Naive thymus-derived CD4-positive, alpha-beta T cell (primary cell): ENCODE measurements at regions not wholly inside any gene's neighbourhood (a gene's known extent, or its start where the extent isn't known, plus 50 kb on each side); places are given as distances from the start of the nearest gene placed in this dataset.

Experiments used
- ATAC-seq: fragments of 150-1000 bp; cut with Tn5 transposase; 2 replicates; pipeline ENCODE4 v1.10.0; 2021; ENCODE audit warnings: mild to moderate bottlenecking, moderate library complexity
- CTCF ChIA-PET: fragments of 350-600 bp; sonication (Branson Sonifier 250); formaldehyde crosslinking; loops from one replicate; lab custom pipeline; 2021; ENCODE audit warnings: antibody characterized with exemption; lab: Charles Lee
- POLR2A ChIA-PET: fragments of 350-600 bp; sonication (Branson Sonifier 250); formaldehyde crosslinking; loops from one replicate; lab custom pipeline; 2021; ENCODE audit warnings: antibody characterized with exemption, inconsistent platforms; lab: Charles Lee
- DNase-seq, 9 donors: peaks; one replicate each; pipeline versions ENCODE4 v3.0.0 to v3.0.0-alpha.2; 2020 to 2022; ENCODE audit warnings: mixed read lengths in 1 of 9
- H3K27ac ChIP-seq: one replicate; pipeline ENCODE4 v1.7.0; 2013; ENCODE audit warnings: mild to moderate bottlenecking, low read depth, low read length, moderate library complexity
- H3K27me3 ChIP-seq, 2 donors: one replicate each; pipeline ENCODE4 v1.7.0; 2013; ENCODE audit warnings: low read length in 2 of 2, mild to moderate bottlenecking in 2 of 2, moderate library complexity in 2 of 2; ENCODE audit not compliant: control insufficient read depth in 2 of 2, insufficient read depth in 2 of 2
- H3K36me3 ChIP-seq, 3 experiments: 1 replicate in 2 of 3; 2 replicates in 1 of 3; pipeline ENCODE4 v1.7.0; 2013; ENCODE audit warnings: low read length in 3 of 3, mild to moderate bottlenecking in 3 of 3, moderate library complexity in 1 of 3; ENCODE audit not compliant: insufficient read depth in 3 of 3, control insufficient read depth in 2 of 3
- H3K4me1 ChIP-seq, 2 donors: one replicate each; pipeline ENCODE4 v1.7.0; 2013; ENCODE audit warnings: low read length in 2 of 2, mild to moderate bottlenecking in 2 of 2, moderate library complexity in 1 of 2; ENCODE audit not compliant: control insufficient read depth in 2 of 2, insufficient read depth in 2 of 2
- H3K4me3 ChIP-seq: 2 replicates; pipeline ENCODE4 v1.7.0; 2013; ENCODE audit warnings: mild to moderate bottlenecking, low read length
- H3K9me3 ChIP-seq, 3 experiments: 1 replicate in 2 of 3; 2 replicates in 1 of 3; pipeline ENCODE4 v1.7.0; 2013; ENCODE audit warnings: low read length in 3 of 3; ENCODE audit not compliant: control insufficient read depth in 2 of 3
- H3K27ac Mint-ChIP-seq, 9 donors: one replicate each; pipeline ENCODE4 v1.8.0; 2020 to 2022; ENCODE audit warnings: mixed read lengths in 9 of 9, mild to moderate bottlenecking in 8 of 9, moderate library complexity in 5 of 9, inconsistent platforms in 2 of 9
- H3K27me3 Mint-ChIP-seq, 5 donors: one replicate each; pipeline ENCODE4 v1.8.0; 2021 to 2022; ENCODE audit warnings: mixed read lengths in 5 of 5, mild to moderate bottlenecking in 1 of 5
- H3K36me3 Mint-ChIP-seq, 5 donors: one replicate each; pipeline ENCODE4 v1.8.0; 2020 to 2022; ENCODE audit warnings: mixed read lengths in 5 of 5, mild to moderate bottlenecking in 3 of 5, inconsistent platforms in 1 of 5
- H3K4me1 Mint-ChIP-seq, 7 donors: one replicate each; pipeline ENCODE4 v1.8.0; 2020 to 2022; ENCODE audit warnings: mixed read lengths in 7 of 7, mild to moderate bottlenecking in 3 of 7, inconsistent platforms in 1 of 7
- H3K4me3 Mint-ChIP-seq, 10 donors: one replicate each; pipeline ENCODE4 v1.8.0; 2020 to 2022; ENCODE audit warnings: mild to moderate bottlenecking in 10 of 10, mixed read lengths in 10 of 10, moderate library complexity in 6 of 10, inconsistent platforms in 2 of 10
- H3K9me3 Mint-ChIP-seq, 11 donors: one replicate each; pipeline ENCODE4 v1.8.0; 2020 to 2022; ENCODE audit warnings: mixed read lengths in 11 of 11, mild to moderate bottlenecking in 4 of 11, inconsistent platforms in 1 of 11, moderate library complexity in 1 of 11
- intact Hi-C, 2 donors: fragments of 100-400 bp; cut with micrococcal nuclease; formaldehyde crosslinking; loops; one replicate each; pipeline ENCODE4 v1.15.1; 2023

DNA sequence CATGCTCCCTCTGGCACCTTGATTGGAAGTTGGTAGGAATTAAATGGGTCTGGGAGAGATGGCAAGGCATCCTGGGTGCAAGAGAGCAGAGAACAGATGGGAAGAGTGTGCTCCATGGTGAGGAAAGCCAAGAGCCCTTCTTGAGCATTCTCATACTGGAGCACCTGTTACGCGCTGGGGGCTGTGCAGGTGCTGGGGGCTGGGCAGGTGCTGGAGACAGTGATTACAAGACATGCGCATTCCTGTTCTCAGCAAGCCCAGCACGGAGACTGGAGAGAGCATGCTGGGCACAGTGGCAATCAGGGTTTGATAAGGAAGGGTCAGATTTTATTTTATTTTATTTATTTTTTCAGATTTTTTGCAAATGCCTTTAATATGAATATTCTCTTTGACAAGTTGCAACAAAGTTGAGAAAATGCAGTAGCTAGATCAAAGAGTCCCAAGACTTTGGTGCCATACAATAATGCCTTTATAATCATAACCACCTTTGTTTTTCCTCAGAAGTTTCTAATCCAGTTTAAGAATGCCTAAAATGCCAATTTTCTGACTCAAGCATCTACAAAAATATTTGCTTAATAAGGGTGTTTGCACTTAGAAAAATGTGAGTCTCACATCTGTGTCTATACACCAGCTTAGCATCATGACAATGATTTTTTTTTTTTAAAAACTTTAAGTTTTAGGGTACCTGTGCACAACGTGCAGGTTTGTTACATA lies 193.3 kb downstream of the RNF152 start:
- Histone ChIP-seq H3K4me3 (no peak overlapping the region), H3K27me3 (no peaks in the 10 kb centered on the region), H3K27ac (no peak overlapping the region), H3K4me1 (no peaks in the 10 kb centered on the region), H3K36me3 (no peaks in the 10 kb centered on the region), H3K9me3 (no peaks in the 10 kb centered on the region)
- no peak for ATAC-seq
- Mint-ChIP-seq H3K27ac (no peak overlapping the region), H3K4me1 (no peaks in the 10 kb centered on the region), H3K9me3 (peaks cover 0 to 5% (median 0%) of the 10 kb centered on the region in 11 donors), H3K36me3 (no peaks in the 10 kb centered on the region), H3K4me3 (no peak overlapping the region), H3K27me3 (peaks cover 0 to 22% (median 11%) of the 10 kb centered on the region in 5 donors)
- intact Hi-C loops: no loop called here
- ChIA-PET CTCF (interaction anchor here (0.6 kb wide), 1 partner anchor 1277 kb away, joined by 3 read pairs; no protein-coding TSS in a partner anchor), POLR2A (no interaction called here)
- DNase-seq: no peak

DNA sequence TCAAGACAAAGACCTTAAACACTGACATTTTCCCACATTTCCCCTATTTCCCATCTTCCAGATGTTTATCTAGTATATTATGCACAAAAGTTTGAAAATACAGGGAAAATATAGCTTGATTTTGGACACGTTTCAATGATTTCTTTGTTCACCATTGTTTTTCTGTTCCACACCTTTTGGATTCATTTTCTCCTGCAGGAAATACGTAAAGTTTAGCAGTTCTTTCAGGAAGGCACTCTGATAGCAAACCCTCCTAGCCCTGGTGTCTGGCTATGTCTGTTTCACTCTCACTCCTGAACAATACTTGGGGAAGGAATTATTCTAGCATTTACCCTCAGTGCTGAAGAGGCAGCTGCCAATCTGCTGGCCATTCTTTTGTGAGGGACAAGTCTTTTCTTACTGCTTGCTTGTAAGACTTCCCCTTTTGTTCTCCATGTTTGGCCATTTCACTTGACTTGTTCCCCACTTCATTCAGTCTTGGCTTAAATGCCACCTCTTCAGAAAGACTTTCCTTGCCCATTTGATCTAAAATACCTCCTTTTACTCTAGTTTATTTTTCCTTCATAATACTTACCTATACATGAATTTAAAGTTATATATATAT lies 195.4 kb downstream of the RNF152 start:
- ATAC-seq (no peak), DNase-seq (no peak)
- ChIA-PET POLR2A (no interaction called here), CTCF (no interaction called here)
- Mint-ChIP-seq H3K9me3 (peaks cover 0 to 5% (median 0%) of the 10 kb centered on the region in 11 donors), H3K27ac (no peak overlapping the region), H3K4me1 (no peaks in the 10 kb centered on the region), H3K36me3 (no peaks in the 10 kb centered on the region), H3K27me3 (peaks cover 0 to 22% (median 4%) of the 10 kb centered on the region in 5 donors), H3K4me3 (no peak overlapping the region)
- no peaks in the 10 kb centered on the region for H3K4me1 ChIP-seq
- H3K27me3 ChIP-seq: no peaks in the 10 kb centered on the region
- H3K36me3 ChIP-seq: no peaks in the 10 kb centered on the region
- H3K9me3 ChIP-seq: no peaks in the 10 kb centered on the region
- intact Hi-C loops: no loop called here
- H3K27ac ChIP-seq: no peak overlapping the region
- H3K4me3 ChIP-seq: no peak overlapping the region

DNA sequence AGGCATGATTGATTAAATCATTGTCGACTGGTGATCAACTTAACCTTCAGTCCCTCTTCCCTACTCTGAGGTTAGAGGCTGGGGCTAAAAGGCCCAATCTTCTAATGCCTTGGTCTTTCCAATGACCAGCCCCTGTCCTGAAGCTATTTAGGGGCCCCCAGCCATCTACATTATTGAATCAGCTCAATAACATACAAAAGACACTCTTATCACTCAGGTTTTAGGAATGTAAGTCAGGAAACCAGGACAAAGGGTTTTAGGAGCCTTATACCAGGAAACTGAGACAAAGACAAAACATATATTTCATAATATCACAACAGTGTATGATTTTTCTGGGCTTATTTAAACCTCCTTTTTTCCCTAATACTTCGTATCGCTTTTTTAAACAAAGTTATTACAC lies 198.6 kb downstream of the RNF152 start:
- H3K36me3 Mint-ChIP-seq: no peaks in the 10 kb centered on the region
- Histone ChIP-seq H3K27ac (no peak overlapping the region), H3K4me3 (no peak overlapping the region), H3K36me3 (no peaks in the 10 kb centered on the region), H3K9me3 (no peaks in the 10 kb centered on the region), H3K27me3 (no peaks in the 10 kb centered on the region), H3K4me1 (no peaks in the 10 kb centered on the region)
- DNase-seq (no peak), ATAC-seq (no peak)
- H3K27ac Mint-ChIP-seq: no peak overlapping the region
- peaks cover 0 to 5% (median 0%) of the 10 kb centered on the region in 11 donors for H3K9me3 Mint-ChIP-seq
- no peaks in the 10 kb centered on the region for H3K4me1 Mint-ChIP-seq
- H3K4me3 Mint-ChIP-seq: no peak overlapping the region
- CTCF ChIA-PET: interaction anchor here (1.0 kb wide), 1 partner anchor 1718 kb away, joined by 3 read pairs; no protein-coding TSS in a partner anchor
- POLR2A ChIA-PET: no interaction called here
- peaks cover 0 to 22% (median 10%) of the 10 kb centered on the region in 5 donors for H3K27me3 Mint-ChIP-seq
- intact Hi-C loops: no loop called here

DNA sequence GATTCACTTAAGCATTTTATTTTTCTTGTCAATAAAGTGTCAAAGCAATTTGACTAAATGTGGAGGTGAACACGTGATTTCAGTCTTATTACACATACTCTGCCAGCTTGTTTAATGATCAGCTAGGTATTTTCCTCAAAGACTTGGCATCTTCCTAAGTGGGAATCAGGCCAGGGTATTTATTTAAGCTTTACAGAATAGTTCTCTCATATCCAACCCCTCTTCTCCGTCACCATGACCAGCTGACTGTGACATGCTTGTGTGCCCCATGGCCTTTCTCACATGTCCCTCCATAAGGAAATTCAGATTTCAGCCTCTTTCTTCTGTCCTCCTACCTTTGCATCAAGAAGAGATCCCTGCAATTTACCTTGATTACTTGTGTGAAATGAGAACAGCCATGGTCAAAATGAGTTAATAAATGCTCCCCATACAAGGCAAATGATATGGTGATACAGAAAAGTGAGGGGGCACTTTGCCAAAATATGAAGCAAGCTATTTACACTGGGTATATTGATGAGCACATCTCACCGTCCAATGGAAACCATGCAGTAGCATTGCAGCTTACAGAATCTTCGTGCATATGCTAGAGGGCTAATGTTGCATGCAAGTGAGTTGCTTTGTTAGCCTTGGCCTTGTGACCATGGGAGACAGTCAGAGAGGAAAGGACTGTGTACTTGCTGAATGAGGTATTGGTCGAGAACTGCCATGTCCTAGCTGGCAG lies 202.2 kb downstream of the RNF152 start:
- Mint-ChIP-seq H3K4me3 (no peak overlapping the region), H3K4me1 (no peaks in the 10 kb centered on the region), H3K36me3 (no peaks in the 10 kb centered on the region), H3K9me3 (peaks cover 0 to 2% (median 0%) of the 10 kb centered on the region in 11 donors), H3K27ac (no peak overlapping the region), H3K27me3 (peaks cover 0 to 14% (median 5%) of the 10 kb centered on the region in 5 donors)
- Histone ChIP-seq H3K36me3 (no peaks in the 10 kb centered on the region), H3K27me3 (no peaks in the 10 kb centered on the region), H3K4me3 (no peak overlapping the region), H3K27ac (no peak overlapping the region), H3K9me3 (no peaks in the 10 kb centered on the region), H3K4me1 (no peaks in the 10 kb centered on the region)
- intact Hi-C loops: no loop called here
- DNase-seq: no peak
- ATAC-seq: no peak
- ChIA-PET POLR2A (no interaction called here), CTCF (no interaction called here)

DNA sequence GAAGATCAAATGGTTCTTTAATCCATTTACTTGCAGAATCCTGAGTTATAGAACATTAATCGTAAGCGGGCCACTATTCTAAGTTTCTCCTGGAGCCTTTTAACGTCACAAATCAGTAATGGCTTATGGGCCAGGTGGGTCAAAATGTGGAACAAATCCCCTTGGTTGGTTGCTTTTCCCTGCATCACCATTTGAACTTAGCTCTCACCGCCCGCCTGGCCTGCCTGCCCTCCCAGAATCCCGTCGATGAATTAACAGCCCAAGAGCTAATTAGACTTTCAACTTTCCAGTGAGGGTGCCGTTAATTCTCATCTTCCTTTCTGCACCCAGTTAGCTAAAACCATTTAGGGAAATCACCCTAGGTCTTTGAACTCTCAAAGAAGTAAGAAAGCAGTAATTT lies 205.5 kb downstream of the RNF152 start:
- Histone ChIP-seq H3K4me1 (no peaks in the 10 kb centered on the region), H3K27ac (no peak overlapping the region), H3K9me3 (no peaks in the 10 kb centered on the region), H3K36me3 (no peaks in the 10 kb centered on the region), H3K4me3 (no peak overlapping the region), H3K27me3 (no peaks in the 10 kb centered on the region)
- ChIA-PET CTCF (no interaction called here), POLR2A (no interaction called here)
- intact Hi-C loops: no loop called here
- H3K9me3 Mint-ChIP-seq: peaks cover 0 to 2% (median 0%) of the 10 kb centered on the region in 11 donors
- ATAC-seq (no peak), DNase-seq (no peak)
- no peaks in the 10 kb centered on the region for H3K36me3 Mint-ChIP-seq
- H3K27me3 Mint-ChIP-seq: peaks cover 0 to 14% (median 5%) of the 10 kb centered on the region in 5 donors
- H3K4me1 Mint-ChIP-seq: no peaks in the 10 kb centered on the region
- H3K4me3 Mint-ChIP-seq: no peak overlapping the region
- no peak overlapping the region for H3K27ac Mint-ChIP-seq

DNA sequence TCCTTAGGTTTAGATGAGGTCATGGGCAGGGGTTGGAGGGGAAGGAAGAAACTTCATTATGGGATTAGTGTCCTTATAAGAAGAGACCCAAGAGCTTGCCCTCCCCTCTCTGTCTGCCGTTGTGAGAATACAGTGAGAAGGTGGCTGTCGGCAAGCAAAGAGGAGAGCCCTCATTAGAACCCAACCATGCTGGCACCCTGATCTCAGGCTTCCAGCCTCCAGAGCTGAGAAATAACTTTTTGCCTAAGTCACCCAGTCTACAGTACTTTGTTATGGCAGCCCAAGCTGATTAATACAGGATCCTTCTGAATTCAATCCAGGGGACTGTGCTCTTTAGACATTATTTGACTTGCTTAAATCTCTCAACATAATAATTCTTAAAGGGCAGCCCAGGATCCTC lies 209.0 kb downstream of the RNF152 start:
- Histone ChIP-seq H3K36me3 (no peaks in the 10 kb centered on the region), H3K4me3 (no peak overlapping the region), H3K4me1 (no peaks in the 10 kb centered on the region), H3K27ac (no peak overlapping the region), H3K9me3 (peaks cover 0 to 5% (median 0%) of the 10 kb centered on the region in 3 experiments), H3K27me3 (no peaks in the 10 kb centered on the region)
- intact Hi-C loops: no loop called here
- CTCF ChIA-PET: no interaction called here
- Mint-ChIP-seq H3K4me3 (no peak overlapping the region), H3K27me3 (peaks cover 4 to 13% (median 8%) of the 10 kb centered on the region in 5 donors), H3K36me3 (peaks cover 0 to 3% (median under 1%) of the 10 kb centered on the region in 5 donors), H3K4me1 (no peaks in the 10 kb centered on the region), H3K9me3 (peaks cover 2 to 23% (median 9%) of the 10 kb centered on the region in 11 donors), H3K27ac (no peak overlapping the region)
- ATAC-seq (no peak), DNase-seq (no peak)
- POLR2A ChIA-PET: no interaction called here
